ENCODE measurements at regions not wholly inside any gene's neighbourhood (a gene's known extent, or its start where the extent isn't known, plus 50 kb on each side); places are given as distances from the start of the nearest gene placed in this dataset.

GRCh38 chr5:86977808-86978207, 289.9 kb upstream of the RASA1 start:
- TF ChIP-seq USF2 (CRISPR knock-in tag; IDR thresholded peaks at IDR 0.05) (no peak), E2F4 (CRISPR knock-in tag; IDR thresholded peaks at IDR 0.05; ENCODE audit: borderline replicate concordance, low read depth) (no peak), FOXP4 (CRISPR knock-in tag; IDR thresholded peaks at IDR 0.05) (no peak), HMGA2 (CRISPR knock-in tag; IDR thresholded peaks at IDR 0.05) (no peak)
